T-helper 1 cell treated with Interleukin-12 subunit alpha and Interleukin-12 subunit beta and Interleukin-4 antibody, amounts not matched to agents 30 μg/mL and 1 μg/mL, for 36 hours (primary cell): ENCODE measurements at regions not wholly inside any gene's neighbourhood (a gene's known extent, or its start where the extent isn't known, plus 50 kb on each side); places are given as distances from the start of the nearest gene placed in this dataset.
"Not testable (repeated sequence)": the region's sequence is repeated elsewhere in the genome, so short reads cannot be mapped to it uniquely, and the experiment has no call there.

ENCODE experiments used
- H3K27ac Mint-ChIP-seq: one replicate; pipeline ENCODE4 v1.8.0; 2021; ENCODE audit warnings: mild to moderate bottlenecking, mixed read lengths
- H3K27me3 Mint-ChIP-seq: one replicate; pipeline ENCODE4 v1.8.0; 2021; ENCODE audit warnings: low read depth, mixed read lengths
- H3K36me3 Mint-ChIP-seq: one replicate; pipeline ENCODE4 v1.8.0; 2021; ENCODE audit warnings: low read depth, mixed read lengths
- H3K4me1 Mint-ChIP-seq: one replicate; pipeline ENCODE4 v1.8.0; 2021; ENCODE audit warnings: low read depth, mixed read lengths
- H3K4me3 Mint-ChIP-seq: one replicate; pipeline ENCODE4 v1.8.0; 2021; ENCODE audit warnings: mild to moderate bottlenecking, moderate library complexity, mixed read lengths
- H3K9me3 Mint-ChIP-seq: one replicate; pipeline ENCODE4 v1.8.0; 2021; ENCODE audit warnings: mixed read lengths

DNA sequence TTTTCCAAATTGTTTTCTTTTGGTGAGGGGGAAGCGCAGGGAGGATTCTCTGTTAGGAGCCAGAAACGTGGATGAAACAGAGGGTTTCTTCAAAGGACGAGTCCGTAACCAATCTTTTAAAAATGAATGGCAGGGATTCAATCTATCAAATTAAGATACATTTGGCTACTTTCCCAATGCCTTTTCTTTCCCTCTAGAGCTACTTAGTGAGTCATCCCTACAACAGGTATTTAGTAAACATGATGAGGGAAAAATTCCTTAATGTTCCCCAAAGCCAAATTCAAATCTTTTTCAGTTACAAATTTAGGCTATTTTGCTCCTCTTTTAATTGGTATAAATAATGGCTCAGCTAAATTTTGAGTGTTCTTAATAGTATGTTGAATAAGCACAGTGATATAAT lies 366.4 kb upstream of the RIOK2 start:
- H3K4me3 Mint-ChIP-seq: no peak overlapping the region
- H3K4me1 Mint-ChIP-seq: peaks cover 10% of the 10 kb centered on the region
- no peaks in the 10 kb centered on the region for H3K36me3 Mint-ChIP-seq
- no peak overlapping the region for H3K27ac Mint-ChIP-seq
- peaks cover 5% of the 10 kb centered on the region for H3K9me3 Mint-ChIP-seq
- peaks cover 2% of the 10 kb centered on the region for H3K27me3 Mint-ChIP-seq

GRCh38 chr5:97550164-97550563 lies 367.1 kb upstream of the RIOK2 start:
- no peak overlapping the region for H3K4me3 Mint-ChIP-seq
- H3K27ac Mint-ChIP-seq: no peak overlapping the region

GRCh38 chr5:97550818-97551217 lies 367.8 kb upstream of the RIOK2 start:
- Mint-ChIP-seq H3K4me3 (no peak overlapping the region), H3K27ac (no peak overlapping the region), H3K36me3 (no peaks in the 10 kb centered on the region)

More at GRCh38 chr5:97550164-97550563, 367.1 kb upstream of the RIOK2 start:
- H3K9me3 Mint-ChIP-seq: peaks cover 5% of the 10 kb centered on the region
- peaks cover 10% of the 10 kb centered on the region for H3K4me1 Mint-ChIP-seq
- H3K27me3 Mint-ChIP-seq: no peaks in the 10 kb centered on the region
- no peaks in the 10 kb centered on the region for H3K36me3 Mint-ChIP-seq

GRCh38 chr5:97553604-97554452 lies 370.8 kb upstream of the RIOK2 start:
- no peak overlapping the region for H3K27ac Mint-ChIP-seq
- H3K36me3 Mint-ChIP-seq: no peaks in the 10 kb centered on the region
- no peak overlapping the region for H3K4me3 Mint-ChIP-seq
- no peaks in the 10 kb centered on the region for H3K4me1 Mint-ChIP-seq
- peaks cover 4% of the 10 kb centered on the region for H3K27me3 Mint-ChIP-seq
- no peaks in the 10 kb centered on the region for H3K9me3 Mint-ChIP-seq

More at GRCh38 chr5:97550818-97551217, 367.8 kb upstream of the RIOK2 start:
- Mint-ChIP-seq H3K9me3 (peaks cover 5% of the 10 kb centered on the region), H3K4me1 (peaks cover 10% of the 10 kb centered on the region), H3K27me3 (peaks cover 4% of the 10 kb centered on the region)

GRCh38 chr5:97554977-97555643 lies 372.1 kb upstream of the RIOK2 start:
- H3K27ac Mint-ChIP-seq: no peak overlapping the region
- H3K4me3 Mint-ChIP-seq: no peak overlapping the region
- no peaks in the 10 kb centered on the region for H3K9me3 Mint-ChIP-seq

GRCh38 chr5:97555644-97555981 lies 372.6 kb upstream of the RIOK2 start:
- H3K4me3 Mint-ChIP-seq: no peak overlapping the region
- H3K27ac Mint-ChIP-seq: no peak overlapping the region
- peaks cover 4% of the 10 kb centered on the region for H3K27me3 Mint-ChIP-seq
- no peaks in the 10 kb centered on the region for H3K4me1 Mint-ChIP-seq
- no peaks in the 10 kb centered on the region for H3K36me3 Mint-ChIP-seq
- no peaks in the 10 kb centered on the region for H3K9me3 Mint-ChIP-seq

More at GRCh38 chr5:97554977-97555643, 372.1 kb upstream of the RIOK2 start:
- Mint-ChIP-seq H3K4me1 (no peaks in the 10 kb centered on the region), H3K36me3 (no peaks in the 10 kb centered on the region), H3K27me3 (peaks cover 4% of the 10 kb centered on the region)

DNA sequence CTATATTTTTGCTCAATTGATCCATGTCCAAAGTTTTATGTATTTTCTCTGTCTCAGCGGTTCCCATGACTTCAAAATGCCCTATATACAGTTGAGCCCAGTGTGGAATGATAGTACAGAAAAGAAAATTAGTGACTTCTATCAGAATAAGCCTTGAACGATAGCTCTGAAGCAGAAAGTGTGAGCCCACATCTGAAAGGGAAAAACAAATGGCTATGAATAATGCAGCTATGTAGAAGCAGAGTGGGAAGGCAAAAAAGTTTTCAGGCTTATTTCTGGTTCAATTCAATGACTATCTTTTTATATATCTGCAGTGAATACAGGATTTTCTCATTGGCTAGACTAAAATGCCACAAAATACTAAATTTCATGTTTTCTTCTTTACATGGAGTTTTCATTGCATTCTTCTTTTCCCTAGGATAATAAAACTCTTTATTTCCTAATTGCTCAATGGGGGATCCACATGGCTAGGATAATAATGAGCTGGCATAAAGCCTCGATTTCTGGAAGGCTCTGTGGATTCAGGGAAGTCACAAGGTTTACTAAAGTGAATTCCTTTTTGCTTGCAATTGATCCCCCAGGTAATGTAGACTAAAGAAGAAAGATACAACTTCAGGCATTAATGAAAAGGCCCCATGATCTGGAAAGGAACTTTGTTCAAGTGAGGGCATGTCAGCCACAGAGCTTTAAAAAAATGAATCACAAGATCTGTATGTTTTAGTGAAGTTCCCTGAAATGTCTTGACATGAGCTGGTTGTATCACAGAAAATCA lies 377.0 kb upstream of the RIOK2 start:
- Mint-ChIP-seq H3K36me3 (no peaks in the 10 kb centered on the region), H3K4me3 (no peak overlapping the region), H3K27me3 (peaks cover 4% of the 10 kb centered on the region), H3K9me3 (no peaks in the 10 kb centered on the region), H3K27ac (no peak overlapping the region), H3K4me1 (no peaks in the 10 kb centered on the region)

- H3K27me3 Mint-ChIP-seq: peaks cover 1% of the 10 kb centered on the region
- H3K36me3 Mint-ChIP-seq: no peaks in the 10 kb centered on the region
- H3K4me3 Mint-ChIP-seq: no peak overlapping the region
- no peak overlapping the region for H3K27ac Mint-ChIP-seq
- H3K4me1 Mint-ChIP-seq: no peaks in the 10 kb centered on the region
- H3K9me3 Mint-ChIP-seq: no peaks in the 10 kb centered on the region
Observed at GRCh38 chr5:97560599-97560993, 377.5 kb upstream of the RIOK2 start.

DNA sequence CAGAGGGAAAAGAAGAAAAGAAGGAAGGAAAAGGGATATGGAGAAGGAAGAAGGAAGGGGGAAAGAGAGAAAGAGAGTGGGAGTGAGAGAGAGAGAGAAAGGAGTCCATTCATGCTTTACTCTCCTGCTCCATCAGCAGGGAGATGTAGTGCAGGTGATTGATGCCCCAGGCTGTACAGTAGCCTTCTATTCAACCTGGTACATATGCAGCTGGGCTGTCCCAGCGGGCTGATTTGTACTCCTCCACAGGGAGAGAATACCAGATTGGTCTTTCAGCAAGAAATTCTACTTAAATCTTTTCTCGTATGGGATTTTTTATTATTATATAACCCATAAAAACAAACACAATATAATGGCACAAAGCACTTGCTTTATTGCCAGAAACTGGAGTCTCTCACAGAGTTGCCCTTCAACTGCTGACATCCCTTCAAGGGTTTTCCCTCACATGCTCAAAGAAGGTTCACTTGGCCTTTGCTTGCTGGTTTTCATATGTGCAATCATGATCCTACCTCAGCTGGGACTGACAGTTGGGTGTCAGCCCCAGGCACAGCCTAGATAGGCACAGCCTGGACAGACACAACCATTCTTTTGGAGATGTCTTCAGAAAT lies 380.1 kb upstream of the RIOK2 start:
- no peak overlapping the region for H3K4me3 Mint-ChIP-seq
- no peaks in the 10 kb centered on the region for H3K27me3 Mint-ChIP-seq
- H3K27ac Mint-ChIP-seq: no peak overlapping the region
- no peaks in the 10 kb centered on the region for H3K4me1 Mint-ChIP-seq
- H3K36me3 Mint-ChIP-seq: no peaks in the 10 kb centered on the region
- peaks cover 8% of the 10 kb centered on the region for H3K9me3 Mint-ChIP-seq

GRCh38 chr5:97568382-97568781 lies 385.3 kb upstream of the RIOK2 start:
- Mint-ChIP-seq H3K27ac (no peak overlapping the region), H3K4me3 (no peak overlapping the region), H3K36me3 (no peaks in the 10 kb centered on the region), H3K27me3 (no peaks in the 10 kb centered on the region), H3K9me3 (peaks cover 21% of the 10 kb centered on the region), H3K4me1 (no peaks in the 10 kb centered on the region)

- H3K4me1 Mint-ChIP-seq: no peaks in the 10 kb centered on the region
- H3K36me3 Mint-ChIP-seq: no peaks in the 10 kb centered on the region
- H3K9me3 Mint-ChIP-seq: peaks cover 21% of the 10 kb centered on the region
- no peak overlapping the region for H3K27ac Mint-ChIP-seq
- no peaks in the 10 kb centered on the region for H3K27me3 Mint-ChIP-seq
- H3K4me3 Mint-ChIP-seq: no peak overlapping the region
Observed at GRCh38 chr5:97570242-97570641, 387.2 kb upstream of the RIOK2 start.

- no peaks in the 10 kb centered on the region for H3K27me3 Mint-ChIP-seq
- no peaks in the 10 kb centered on the region for H3K4me1 Mint-ChIP-seq
- no peak overlapping the region for H3K4me3 Mint-ChIP-seq
- H3K27ac Mint-ChIP-seq: no peak overlapping the region
- H3K36me3 Mint-ChIP-seq: no peaks in the 10 kb centered on the region
- H3K9me3 Mint-ChIP-seq: peaks cover 9% of the 10 kb centered on the region
Observed at GRCh38 chr5:97575322-97575721, 392.3 kb upstream of the RIOK2 start.

GRCh38 chr5:97576956-97577355 lies 393.9 kb upstream of the RIOK2 start:
- no peak overlapping the region for H3K4me3 Mint-ChIP-seq
- no peak overlapping the region for H3K27ac Mint-ChIP-seq

GRCh38 chr5:97579977-97580376 lies 396.9 kb upstream of the RIOK2 start:
- H3K36me3 Mint-ChIP-seq, H3K27ac Mint-ChIP-seq, H3K4me1 Mint-ChIP-seq, H3K9me3 Mint-ChIP-seq, H3K4me3 Mint-ChIP-seq, H3K27me3 Mint-ChIP-seq: not testable (repeated sequence)

More at GRCh38 chr5:97576956-97577355, 393.9 kb upstream of the RIOK2 start:
- H3K9me3 Mint-ChIP-seq: no peaks in the 10 kb centered on the region
- H3K36me3 Mint-ChIP-seq: no peaks in the 10 kb centered on the region
- no peaks in the 10 kb centered on the region for H3K4me1 Mint-ChIP-seq
- H3K27me3 Mint-ChIP-seq: no peaks in the 10 kb centered on the region
